GM19438 (cell line): ENCODE measurements at regions not wholly inside any gene's neighbourhood (a gene's known extent, or its start where the extent isn't known, plus 50 kb on each side); places are given as distances from the start of the nearest gene placed in this dataset.
A peak's percentile ranks its signal among the peaks of the same experiment; 100 is the strongest.
"Not testable (repeated sequence)": the region's sequence is repeated elsewhere in the genome, so short reads cannot be mapped to it uniquely, and the experiment has no call there.

Source experiments
- ATAC-seq: cut with Tn5 transposase; IDR thresholded peaks from one replicate; pipeline ENCODE4 v1.9.1; 2021; ENCODE audit warnings: low read depth; ENCODE audit not compliant: unreplicated experiment

GRCh38 chr2:125324273-125324672, 1299.2 kb downstream of the CNTNAP5 start:
- no peak for ATAC-seq

- no peak for ATAC-seq
Observed at GRCh38 chr2:125330133-125330532, 1305.0 kb downstream of the CNTNAP5 start.

GRCh38 chr2:125341353-125341752, 1314.6 kb upstream of the GYPC start:
- ATAC-seq: no peak

GRCh38 chr2:125353542-125353941, 1302.4 kb upstream of the GYPC start:
- not testable (repeated sequence) for ATAC-seq

GRCh38 chr2:125364192-125364983, 1291.6 kb upstream of the GYPC start:
- no peak for ATAC-seq

- ATAC-seq: no peak
Observed at GRCh38 chr2:125364984-125365265, 1291.0 kb upstream of the GYPC start.

GRCh38 chr2:125371867-125372266, 1284.1 kb upstream of the GYPC start:
- ATAC-seq: no peak

- ATAC-seq: no peak
Observed at GRCh38 chr2:125373293-125373692, 1282.7 kb upstream of the GYPC start.

GRCh38 chr2:125386074-125386473, 1269.9 kb upstream of the GYPC start:
- ATAC-seq: no peak

GRCh38 chr2:125397535-125398251, 1258.3 kb upstream of the GYPC start:
- ATAC-seq: peak; percentile 80

- no peak for ATAC-seq
Observed at GRCh38 chr2:125398738-125399524, 1257.0 kb upstream of the GYPC start.

- no peak for ATAC-seq
Observed at GRCh38 chr2:125405816-125406215, 1250.1 kb upstream of the GYPC start.

GRCh38 chr2:125408874-125409538, 1247.0 kb upstream of the GYPC start:
- ATAC-seq: no peak

- no peak for ATAC-seq
Observed at GRCh38 chr2:125418483-125418882, 1237.5 kb upstream of the GYPC start.

- not testable (repeated sequence) for ATAC-seq
Observed at GRCh38 chr2:125422198-125422770, 1233.7 kb upstream of the GYPC start.

GRCh38 chr2:125424266-125424785, 1231.6 kb upstream of the GYPC start:
- no peak for ATAC-seq

GRCh38 chr2:125427721-125428315, 1228.1 kb upstream of the GYPC start:
- ATAC-seq: no peak

GRCh38 chr2:125444106-125444505, 1211.9 kb upstream of the GYPC start:
- ATAC-seq: no peak

- no peak for ATAC-seq
Observed at GRCh38 chr2:125445495-125445894, 1210.5 kb upstream of the GYPC start.

- ATAC-seq: no peak
Observed at GRCh38 chr2:125450092-125450491, 1205.9 kb upstream of the GYPC start.
